Middle frontal gyrus (tissue), 1 donor: ENCODE measurements at regions not wholly inside any gene's neighbourhood (a gene's known extent, or its start where the extent isn't known, plus 50 kb on each side); places are given as distances from the start of the nearest gene placed in this dataset.
"Not testable (repeated sequence)": the region's sequence is repeated elsewhere in the genome, so short reads cannot be mapped to it uniquely, and the experiment has no call there.

Experiments used
- DNase-seq: peaks from one replicate; pipeline ENCODE4 v3.0.0-alpha.2; 2015; ENCODE audit warnings: low spot score; ENCODE audit errors: extremely low spot score

- DNase-seq: no peak
Observed at GRCh38 chr10:21065621-21066248, 168.6 kb upstream of the NEBL start.

- no peak for DNase-seq
Observed at GRCh38 chr10:21061982-21062381, 164.9 kb upstream of the NEBL start.

DNA sequence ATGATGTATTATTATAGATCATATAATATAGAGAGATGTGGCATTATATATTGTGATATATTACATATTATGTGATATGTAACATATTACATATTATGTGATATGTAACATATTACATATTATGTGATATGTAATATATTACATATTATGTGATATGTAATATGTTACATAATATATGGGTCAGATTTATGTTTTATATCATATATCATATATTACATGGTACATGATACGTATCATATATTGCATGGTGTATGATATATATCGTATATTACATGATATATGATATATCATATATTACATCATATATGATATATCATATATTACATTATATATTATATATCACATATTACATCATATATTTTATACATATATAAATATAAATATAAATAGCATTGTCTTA is 164.1 kb upstream of the NEBL start:
- no peak for DNase-seq

GRCh38 chr10:21060626-21061025 is 163.5 kb upstream of the NEBL start:
- no peak for DNase-seq

DNA sequence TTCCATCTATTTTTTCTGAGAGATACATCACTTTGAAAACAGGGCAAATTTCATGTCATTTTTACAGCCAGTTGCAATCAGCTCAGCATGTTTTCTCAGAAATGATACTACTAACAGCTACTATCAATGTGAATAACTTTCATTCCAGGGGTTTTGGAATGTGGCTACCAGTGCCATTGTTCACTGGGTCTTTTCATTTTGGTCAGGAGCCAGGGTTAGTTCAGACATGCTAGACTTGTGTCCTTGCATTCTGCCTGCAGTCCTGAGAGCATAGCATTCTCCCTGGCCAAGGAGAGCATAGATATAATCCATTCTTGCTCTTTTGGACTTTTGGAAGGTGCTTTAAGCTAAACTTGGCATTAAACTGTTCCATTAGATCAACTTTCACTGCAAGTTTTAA is 160.9 kb upstream of the NEBL start:
- DNase-seq: no peak

DNA sequence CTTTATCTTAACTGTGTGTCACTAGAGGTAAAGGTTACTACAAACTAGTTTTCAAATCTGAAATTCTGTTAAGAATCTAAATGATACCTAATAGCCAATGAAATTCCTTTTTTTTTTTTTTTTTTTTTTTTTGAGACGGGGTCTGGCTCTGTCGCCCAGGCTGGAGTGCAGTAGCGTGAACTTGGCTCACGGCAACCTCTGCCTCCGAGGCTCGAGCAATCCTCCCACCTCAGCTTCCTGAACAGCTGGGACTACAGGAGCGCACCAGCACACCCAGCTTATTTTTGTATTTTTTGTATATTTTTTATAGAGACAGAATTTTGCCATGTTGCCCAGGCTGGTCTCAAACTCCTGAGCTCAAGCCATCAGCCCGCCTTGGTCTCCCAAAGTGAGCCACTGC is 160.3 kb upstream of the NEBL start:
- DNase-seq: no peak

DNA sequence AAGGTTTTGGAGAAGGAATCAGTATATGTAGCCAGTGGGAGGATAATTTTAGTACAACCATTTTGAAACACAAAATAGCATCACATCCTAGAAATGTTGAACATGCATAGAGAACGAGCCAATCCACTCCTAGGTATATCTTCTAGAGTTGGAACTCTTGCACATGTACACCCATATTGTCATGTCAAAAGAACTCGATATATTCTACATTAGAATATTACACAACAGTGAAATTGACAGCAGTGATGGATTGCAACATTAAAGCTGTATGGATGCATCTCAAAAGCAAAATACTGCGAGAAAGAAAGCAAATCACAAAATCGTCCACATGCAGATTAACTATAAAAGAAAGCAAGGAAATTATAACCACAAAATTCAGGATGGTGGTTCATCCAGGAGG is 159.3 kb upstream of the NEBL start:
- no peak for DNase-seq

DNA sequence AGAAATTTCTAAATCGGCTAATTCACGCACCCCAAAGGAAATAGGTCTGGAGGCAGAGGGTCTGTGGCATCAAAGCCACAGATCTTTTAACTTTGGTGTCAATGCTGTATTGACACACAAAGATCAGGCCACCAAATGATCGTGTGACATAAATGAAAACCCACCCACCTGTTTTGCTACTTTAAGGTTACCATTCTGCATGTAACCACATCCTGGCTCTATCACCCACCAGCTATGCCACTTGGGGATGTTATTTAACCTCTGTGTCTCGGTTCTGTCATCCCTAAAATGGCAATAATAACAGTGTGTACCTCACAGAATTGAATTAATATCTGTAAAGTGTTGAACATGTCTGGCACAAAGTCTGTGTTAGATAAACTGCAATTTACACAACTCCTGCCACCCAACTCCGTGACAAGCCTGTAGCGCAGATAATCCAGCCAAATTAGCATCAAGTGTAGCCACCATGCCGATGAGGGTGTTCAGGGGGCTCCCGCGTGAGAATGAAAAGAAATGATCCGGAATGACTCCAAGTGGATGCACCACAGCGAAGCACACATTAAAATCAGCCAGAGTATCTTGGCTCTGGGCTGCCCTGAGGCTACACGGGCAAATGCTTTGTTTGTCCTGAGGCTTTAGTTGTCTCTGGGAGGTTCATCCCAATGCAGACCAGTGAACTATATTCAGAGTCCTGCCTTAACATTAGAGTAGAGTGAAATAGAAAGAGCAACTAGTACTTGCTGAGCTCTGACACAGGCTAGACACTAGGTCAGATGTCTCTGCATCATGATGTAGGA is 158.4 kb upstream of the NEBL start:
- no peak for DNase-seq

DNA sequence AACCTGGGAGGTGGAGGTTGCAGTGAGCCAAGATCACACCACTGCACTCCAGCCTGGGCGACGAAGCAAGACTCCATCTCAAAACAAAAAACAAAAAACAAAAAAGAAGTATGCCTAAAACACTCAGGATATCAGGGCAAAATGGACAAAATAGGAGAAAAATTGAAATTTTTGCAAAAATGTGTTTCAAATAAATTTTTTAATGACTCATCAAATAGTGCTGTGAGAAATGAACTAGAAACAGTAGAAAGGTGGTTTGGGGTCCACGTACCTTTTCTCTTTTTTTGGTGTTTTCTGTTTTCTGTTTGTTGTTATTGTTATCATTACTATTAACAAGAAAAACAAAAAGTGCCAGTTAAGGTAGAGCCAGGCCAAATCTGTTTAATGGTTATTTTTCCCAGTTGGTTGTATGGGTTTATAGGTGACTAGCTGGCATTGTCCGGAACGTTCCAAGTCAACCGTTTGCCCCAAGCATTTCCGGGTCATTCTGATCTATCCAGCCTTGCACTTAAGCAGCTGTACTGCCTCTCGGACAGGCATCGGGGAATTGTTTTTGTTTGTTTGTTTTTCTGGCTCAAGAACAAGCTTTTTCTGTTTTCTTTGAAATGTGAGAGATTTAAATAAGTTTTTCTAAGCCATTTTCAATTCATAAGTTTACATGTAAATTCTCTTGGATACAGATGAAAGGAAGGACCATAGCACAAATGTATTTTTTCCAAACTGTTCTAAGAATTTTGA is 157.0 kb upstream of the NEBL start:
- DNase-seq: no peak

DNA sequence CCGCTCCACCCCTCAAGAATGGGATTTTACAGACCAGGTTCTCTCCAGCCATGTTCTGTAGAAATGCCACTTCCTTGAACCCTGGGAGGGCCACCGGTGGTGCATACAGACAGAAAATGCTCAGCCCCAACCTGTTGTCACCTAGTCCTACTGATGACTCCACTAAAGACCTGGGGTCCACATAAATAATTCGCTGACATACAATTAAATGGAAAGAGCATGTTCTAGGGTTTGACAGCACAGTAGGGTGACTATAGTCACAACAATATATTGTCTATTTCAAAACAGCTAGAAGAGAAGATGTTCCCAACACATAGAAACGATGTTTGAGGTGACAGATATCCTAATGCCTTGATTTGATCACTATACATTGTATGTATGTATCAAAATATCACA is 155.6 kb upstream of the NEBL start:
- no peak for DNase-seq

GRCh38 chr10:21052072-21052708 is 155.1 kb upstream of the NEBL start:
- no peak for DNase-seq

DNA sequence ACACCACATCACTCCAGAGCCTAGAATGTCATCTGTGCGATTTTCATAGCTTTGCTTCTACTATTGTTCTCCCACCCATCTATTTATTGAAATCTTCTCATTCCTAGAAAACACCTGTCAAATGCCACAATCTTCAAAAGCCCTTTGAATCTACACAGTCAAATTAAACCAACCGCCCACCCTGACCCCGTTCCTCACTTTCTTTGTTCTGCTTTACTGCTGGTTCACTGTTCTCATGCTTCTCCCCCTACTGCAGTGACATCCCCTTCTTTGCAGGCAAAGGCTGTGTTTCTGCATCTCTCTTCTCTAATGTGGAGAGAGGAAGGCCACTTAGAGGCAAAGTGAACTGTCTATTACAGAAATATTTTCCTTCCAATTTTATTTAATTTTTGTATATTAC is 152.4 kb upstream of the NEBL start:
- no peak for DNase-seq

DNA sequence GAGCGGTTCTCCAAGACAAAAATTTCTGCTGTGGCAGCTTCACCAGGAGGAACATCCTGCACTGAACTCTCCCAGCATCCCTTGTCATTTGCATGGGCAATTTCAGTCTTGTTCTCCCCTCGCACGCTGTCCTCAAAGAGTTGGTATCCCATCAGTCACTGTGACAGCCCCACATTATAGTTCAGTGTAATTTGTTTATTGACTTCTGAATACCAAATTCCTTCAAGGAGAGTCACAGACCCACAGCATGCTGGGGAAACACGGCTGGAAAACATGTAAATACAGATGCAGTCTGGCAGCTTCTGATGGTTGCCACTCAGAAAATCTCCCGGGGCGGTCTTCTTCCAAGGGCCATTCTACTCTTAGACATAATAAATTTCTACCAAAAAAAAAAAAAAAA is 151.0 kb upstream of the NEBL start:
- no peak for DNase-seq

GRCh38 chr10:21047511-21047910 is 150.4 kb upstream of the NEBL start:
- DNase-seq: no peak

DNA sequence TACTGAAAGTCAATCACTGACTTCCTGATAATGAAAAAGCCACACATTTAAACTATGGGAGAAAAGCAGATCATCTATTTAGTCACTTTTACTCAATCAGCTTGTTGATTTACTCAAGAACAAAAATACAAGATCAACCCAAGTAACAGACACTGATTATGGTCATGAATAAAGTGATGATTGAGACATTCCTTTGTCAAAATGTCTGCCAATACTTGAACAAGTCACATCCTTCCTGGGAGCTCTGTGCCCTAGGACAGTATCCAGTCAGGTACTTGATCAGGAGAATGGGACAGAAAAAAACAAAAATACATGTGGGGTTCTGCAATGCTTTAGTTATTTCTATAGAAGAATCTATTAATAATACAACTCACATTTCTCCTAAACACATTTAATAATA is 150.0 kb upstream of the NEBL start:
- DNase-seq: no peak

DNA sequence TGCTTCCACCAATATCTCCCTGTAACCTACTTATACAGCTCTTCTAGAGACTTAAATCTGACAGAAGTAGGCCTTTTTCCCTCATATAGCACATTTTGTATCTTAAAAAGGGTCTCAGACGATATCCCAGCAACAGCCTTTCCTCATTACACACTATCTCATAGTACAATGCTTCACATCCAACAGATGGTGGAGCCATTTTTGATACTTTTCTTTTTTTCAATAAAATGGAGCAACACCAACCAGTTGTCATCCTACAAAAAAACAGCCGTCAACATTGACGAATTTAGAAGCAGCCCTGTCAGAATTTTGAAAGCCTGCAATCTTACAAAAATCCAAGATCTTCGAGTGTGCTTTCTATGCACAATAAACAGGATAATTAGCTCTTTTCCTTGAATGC is 145.9 kb upstream of the NEBL start:
- DNase-seq: no peak

DNA sequence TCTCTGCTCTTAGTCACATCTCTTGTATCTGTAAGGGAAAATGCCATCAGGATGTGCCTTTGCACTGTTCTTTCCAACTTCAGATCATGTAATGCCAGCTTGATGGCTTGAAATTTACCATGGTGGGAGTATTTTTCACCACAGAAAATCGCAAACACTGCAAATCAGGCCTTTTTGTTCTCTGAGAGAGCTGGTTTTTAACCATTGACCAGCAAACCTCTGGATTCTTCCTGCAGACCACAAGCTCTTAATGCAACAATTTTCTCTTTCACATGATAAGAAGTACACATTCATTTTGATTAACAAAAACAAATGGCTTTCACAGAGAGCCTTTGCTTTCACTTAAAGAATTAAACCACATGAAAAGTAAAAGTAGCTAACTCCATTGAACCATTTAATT is 145.4 kb upstream of the NEBL start:
- no peak for DNase-seq

- no peak for DNase-seq
Observed at GRCh38 chr10:21041763-21042458, 144.8 kb upstream of the NEBL start.

- no peak for DNase-seq
Observed at GRCh38 chr10:21039721-21040120, 142.6 kb upstream of the NEBL start.

DNA sequence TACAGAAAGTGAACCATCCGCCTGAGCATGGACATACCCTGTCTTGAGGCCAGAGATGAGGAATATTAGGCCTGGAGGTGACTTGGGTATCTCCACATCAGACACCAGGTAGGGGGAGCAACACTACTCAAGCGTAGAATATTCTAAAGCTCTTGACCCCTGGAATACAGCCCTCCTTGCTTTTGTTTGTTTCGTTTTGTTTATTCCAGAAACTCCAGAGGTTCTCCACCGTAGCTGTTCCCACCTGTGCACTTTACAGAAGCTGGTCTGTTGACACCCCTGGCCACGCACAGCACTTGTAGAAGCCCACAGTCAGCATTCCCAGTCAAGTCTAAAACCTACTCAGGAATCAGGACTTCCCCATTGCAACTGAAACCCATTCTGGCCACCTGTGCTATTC is 139.6 kb upstream of the NEBL start:
- no peak for DNase-seq

- DNase-seq: not testable (repeated sequence)
Observed at GRCh38 chr10:21034770-21035169, 137.7 kb upstream of the NEBL start.
